ENCODE measurements at regions not wholly inside any gene's neighbourhood (a gene's known extent, or its start where the extent isn't known, plus 50 kb on each side); places are given as distances from the start of the nearest gene placed in this dataset.
"Not testable (repeated sequence)": the region's sequence is repeated elsewhere in the genome, so short reads cannot be mapped to it uniquely, and the experiment has no call there.

GRCh38 chr5:57653636-57654290 is 171.2 kb upstream of the ACTBL2 start:
- no peak for DNase-seq

- DNase-seq: no peak
These were observed 168.5 kb upstream of the ACTBL2 start for GRCh38 chr5:57651127-57651526.

- no peak for DNase-seq
These were observed 167.9 kb upstream of the ACTBL2 start for GRCh38 chr5:57650360-57651069.

GRCh38 chr5:57642698-57643097 is 160.1 kb upstream of the ACTBL2 start:
- no peak for DNase-seq

- no peak for DNase-seq
These were observed 159.5 kb upstream of the ACTBL2 start for GRCh38 chr5:57642066-57642465.

GRCh38 chr5:57635146-57635777 is 152.7 kb upstream of the ACTBL2 start:
- DNase-seq: no peak

GRCh38 chr5:57632937-57633336 is 150.3 kb upstream of the ACTBL2 start:
- no peak for DNase-seq

- DNase-seq: not testable (repeated sequence)
These were observed 148.5 kb upstream of the ACTBL2 start for GRCh38 chr5:57631139-57631538.

GRCh38 chr5:57627661-57628060 is 145.1 kb upstream of the ACTBL2 start:
- DNase-seq: no peak

- DNase-seq: no peak
These were observed 144.1 kb upstream of the ACTBL2 start for GRCh38 chr5:57626703-57627102.

- DNase-seq: no peak
These were observed 139.0 kb upstream of the ACTBL2 start for GRCh38 chr5:57621624-57622023.

- DNase-seq: no peak
These were observed 136.3 kb upstream of the ACTBL2 start for GRCh38 chr5:57618767-57619381.

- no peak for DNase-seq
These were observed 131.1 kb upstream of the ACTBL2 start for GRCh38 chr5:57613741-57614140.

- DNase-seq: no peak
These were observed 128.6 kb upstream of the ACTBL2 start for GRCh38 chr5:57611177-57611576.

GRCh38 chr5:57608542-57608941 is 125.9 kb upstream of the ACTBL2 start:
- DNase-seq: no peak

- no peak for DNase-seq
These were observed 119.4 kb upstream of the ACTBL2 start for GRCh38 chr5:57601996-57602395.

- no peak for DNase-seq
These were observed 117.7 kb upstream of the ACTBL2 start for GRCh38 chr5:57600321-57600720.

- no peak for DNase-seq
These were observed 116.1 kb upstream of the ACTBL2 start for GRCh38 chr5:57598756-57599155.

- no peak for DNase-seq
These were observed 115.5 kb upstream of the ACTBL2 start for GRCh38 chr5:57598097-57598496.

GRCh38 chr5:57595523-57595991 is 112.9 kb upstream of the ACTBL2 start:
- DNase-seq: no peak

GRCh38 chr5:57594436-57594835 is 111.8 kb upstream of the ACTBL2 start:
- DNase-seq: no peak

- no peak for DNase-seq
These were observed 109.6 kb upstream of the ACTBL2 start for GRCh38 chr5:57592236-57592635.

- DNase-seq: no peak
These were observed 104.0 kb upstream of the ACTBL2 start for GRCh38 chr5:57586649-57587048.
